GM19395 (cell line): ENCODE measurements at regions not wholly inside any gene's neighbourhood (a gene's known extent, or its start where the extent isn't known, plus 50 kb on each side); places are given as distances from the start of the nearest gene placed in this dataset.
A peak's percentile ranks its signal among the peaks of the same experiment; 100 is the strongest.
"Not testable (repeated sequence)": the region's sequence is repeated elsewhere in the genome, so short reads cannot be mapped to it uniquely, and the experiment has no call there.

Experiments used
- ATAC-seq: cut with Tn5 transposase; IDR thresholded peaks from one replicate; pipeline ENCODE4 v1.9.1; 2021; ENCODE audit warnings: mild to moderate bottlenecking, moderate library complexity; ENCODE audit not compliant: unreplicated experiment

- no peak for ATAC-seq
Observed at GRCh38 chr12:89775063-89775985, 66.7 kb upstream of the ATP2B1 start.

GRCh38 chr12:89774645-89775044, 66.0 kb upstream of the ATP2B1 start:
- ATAC-seq = no peak

- no peak for ATAC-seq
Observed at GRCh38 chr12:89770391-89770790, 61.8 kb upstream of the ATP2B1 start.

GRCh38 chr12:89769483-89769818, 60.8 kb upstream of the ATP2B1 start:
- ATAC-seq = no peak

- ATAC-seq = no peak
Observed at GRCh38 chr12:89768586-89769482, 60.2 kb upstream of the ATP2B1 start.

- ATAC-seq = peak; percentile 88
Observed at GRCh38 chr12:89765959-89766824, 57.6 kb upstream of the ATP2B1 start.

- ATAC-seq = not testable (repeated sequence)
Observed at GRCh38 chr12:89764164-89764563, 55.5 kb upstream of the ATP2B1 start.

GRCh38 chr12:89762498-89763170, 54.0 kb upstream of the ATP2B1 start:
- ATAC-seq = no peak

- ATAC-seq = no peak
Observed at GRCh38 chr12:89760783-89761182, 52.1 kb upstream of the ATP2B1 start.
